Neural cell (in vitro differentiated cells): ENCODE measurements at regions not wholly inside any gene's neighbourhood (a gene's known extent, or its start where the extent isn't known, plus 50 kb on each side); places are given as distances from the start of the nearest gene placed in this dataset.
"Not testable (repeated sequence)": the region's sequence is repeated elsewhere in the genome, so short reads cannot be mapped to it uniquely, and the experiment has no call there.

Experiments
- H2AFZ ChIP-seq: fragments of 200-600, 300-800 bp; sonication (generic), shearing (Covaris generic); 2 replicates; pipeline ENCODE4 v1.6.0; 2014; ENCODE audit warnings: low read depth, mild to moderate bottlenecking, antibody characterized with exemption, low read length, moderate library complexity
- H3F3A ChIP-seq: fragments of 200-600 bp; shearing (Covaris generic); 2 replicates; pipeline ENCODE4 v1.6.1; 2016; ENCODE audit warnings: mild to moderate bottlenecking, moderate library complexity, mixed read lengths, antibody characterized with exemption, low read length; ENCODE audit not compliant: insufficient read depth, poor library complexity, severe bottlenecking
- H3K27ac ChIP-seq: fragments of 200-600, 300-800 bp; sonication (generic), shearing (Covaris generic); 2 replicates; pipeline ENCODE4 v1.5.1; 2014; ENCODE audit warnings: mild to moderate bottlenecking, low read length, moderate library complexity
- H3K27me3 ChIP-seq: fragments of 300-800, 200-600 bp; sonication (generic), shearing (Covaris generic); 2 replicates; pipeline ENCODE4 v1.6.0; 2014; ENCODE audit warnings: mild to moderate bottlenecking, low read depth, low read length, moderate library complexity; ENCODE audit not compliant: insufficient read depth
- H3K36me3 ChIP-seq: fragments of 300-800, 200-600 bp; sonication (generic), shearing (Covaris generic); 2 replicates; pipeline ENCODE4 v1.5.1; 2014; ENCODE audit warnings: mild to moderate bottlenecking, antibody characterized with exemption, low read length, moderate library complexity; ENCODE audit not compliant: insufficient read depth
- H3K4me2 ChIP-seq: fragments of 300-800, 200-600 bp; sonication (generic), shearing (Covaris generic); 2 replicates; pipeline ENCODE4 v1.6.0; 2014; ENCODE audit warnings: mild to moderate bottlenecking, low read length
- H3K4me3 ChIP-seq: fragments of 300-800, 200-600 bp; sonication (generic), shearing (Covaris generic); 2 replicates; pipeline ENCODE4 v1.5.1; 2014; ENCODE audit warnings: mild to moderate bottlenecking, low read length, moderate library complexity
- H3K79me2 ChIP-seq: fragments of 200-600 bp; shearing (Covaris generic); replicated peaks from 2 replicates; pipeline ENCODE4 v1.6.0; 2014; ENCODE audit warnings: mild to moderate bottlenecking, low read length, moderate library complexity; ENCODE audit not compliant: insufficient read depth
- H3K9ac ChIP-seq: fragments of 300-800, 200-600 bp; sonication (generic), shearing (Covaris generic); 2 replicates; pipeline ENCODE4 v1.6.1; 2016; ENCODE audit warnings: mild to moderate bottlenecking, low read length, mixed read lengths
- H3K9me2 ChIP-seq: fragments of 200-600 bp; shearing (Covaris generic); 2 replicates; pipeline ENCODE4 v1.6.1; 2016; ENCODE audit warnings: mild to moderate bottlenecking, low read length, mixed read lengths; ENCODE audit not compliant: insufficient read depth
- H3K9me3 ChIP-seq: fragments of 200-600, 300-800 bp; sonication (generic), shearing (Covaris generic); 2 replicates; pipeline ENCODE4 v1.6.1; 2016; ENCODE audit warnings: mild to moderate bottlenecking, mixed run types, low read length, moderate library complexity, mixed read lengths
- H4K20me1 ChIP-seq: fragments of 200-600 bp; shearing (Covaris generic); 2 replicates; pipeline ENCODE4 v1.6.1; 2016; ENCODE audit warnings: mild to moderate bottlenecking, mixed run types; ENCODE audit not compliant: insufficient read depth
- EP300 ChIP-seq: fragments of 450-650 bp; conservative IDR thresholded peaks from 2 replicates; pipeline ENCODE4 v1.6.1; 2014; ENCODE audit warnings: antibody characterized with exemption, mild to moderate bottlenecking, moderate library complexity; ENCODE audit not compliant: poor library complexity, severe bottlenecking
- EZH2 ChIP-seq: fragments of 200-600, 300-800 bp; shearing (Covaris generic), sonication (generic); IDR thresholded peaks from 2 replicates; pipeline ENCODE4 v1.6.1; 2014; ENCODE audit warnings: antibody characterized with exemption, low read length, borderline replicate concordance, mild to moderate bottlenecking; ENCODE audit not compliant: insufficient read depth, poor library complexity, severe bottlenecking
- MXI1 ChIP-seq: fragments of 450-650 bp; conservative IDR thresholded peaks from 2 replicates; pipeline ENCODE4 v1.6.1; 2014; ENCODE audit warnings: antibody characterized with exemption, mild to moderate bottlenecking; ENCODE audit not compliant: poor library complexity, severe bottlenecking
- POLR2AphosphoS5 ChIP-seq: IDR thresholded peaks from 2 replicates; pipeline ENCODE4 v1.6.1; 2012
- RAD21 ChIP-seq: fragments of 450-650 bp; conservative IDR thresholded peaks from 2 replicates; pipeline ENCODE4 v1.6.1; 2014; ENCODE audit warnings: antibody characterized with exemption, mild to moderate bottlenecking, moderate library complexity
- SMC3 ChIP-seq: fragments of 450-650 bp; conservative IDR thresholded peaks from 2 replicates; pipeline ENCODE4 v1.6.1; 2014; ENCODE audit warnings: antibody characterized with exemption, mild to moderate bottlenecking, moderate library complexity; ENCODE audit not compliant: poor library complexity
- TAF1 ChIP-seq: IDR thresholded peaks from 2 replicates; pipeline ENCODE4 v1.6.1; 2012; ENCODE audit warnings: low read depth
- TF ChIP-seq, protein P1 (sequence below): fragments of 450-650 bp; IDR thresholded peaks from 2 replicates; pipeline ENCODE4 v1.5.1; 2014; ENCODE audit warnings: antibody characterized with exemption, mild to moderate bottlenecking, moderate library complexity; ENCODE audit not compliant: poor library complexity, severe bottlenecking
- TF ChIP-seq, protein P2 (sequence below): IDR thresholded peaks from 2 replicates; pipeline ENCODE4 v1.6.1; 2012; ENCODE audit warnings: borderline replicate concordance

DNA sequence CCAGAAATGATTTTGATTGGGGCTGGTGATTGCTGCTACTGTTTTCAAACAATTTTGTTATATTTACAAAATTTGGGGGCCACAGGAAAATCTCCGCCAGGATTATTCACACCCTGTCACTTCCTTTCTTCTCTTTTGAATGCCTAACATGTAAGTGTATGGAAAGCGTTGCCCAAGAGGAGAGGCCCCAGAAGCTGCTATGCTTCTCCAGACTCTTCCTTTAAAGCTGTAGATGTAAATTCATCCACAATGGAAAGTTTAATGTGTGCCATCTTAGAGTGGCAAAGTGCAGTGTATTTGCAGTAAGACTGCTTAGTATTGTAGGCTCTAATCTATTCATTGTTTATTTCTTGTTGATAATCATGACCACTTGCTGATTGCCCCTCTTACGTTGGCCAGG, 136.7 kb upstream of the LRIG3 start (continued):
- TF ChIP-seq EP300 (no peak), SMC3 (no peak), TAF1 (no peak), MXI1 (no peak)

DNA sequence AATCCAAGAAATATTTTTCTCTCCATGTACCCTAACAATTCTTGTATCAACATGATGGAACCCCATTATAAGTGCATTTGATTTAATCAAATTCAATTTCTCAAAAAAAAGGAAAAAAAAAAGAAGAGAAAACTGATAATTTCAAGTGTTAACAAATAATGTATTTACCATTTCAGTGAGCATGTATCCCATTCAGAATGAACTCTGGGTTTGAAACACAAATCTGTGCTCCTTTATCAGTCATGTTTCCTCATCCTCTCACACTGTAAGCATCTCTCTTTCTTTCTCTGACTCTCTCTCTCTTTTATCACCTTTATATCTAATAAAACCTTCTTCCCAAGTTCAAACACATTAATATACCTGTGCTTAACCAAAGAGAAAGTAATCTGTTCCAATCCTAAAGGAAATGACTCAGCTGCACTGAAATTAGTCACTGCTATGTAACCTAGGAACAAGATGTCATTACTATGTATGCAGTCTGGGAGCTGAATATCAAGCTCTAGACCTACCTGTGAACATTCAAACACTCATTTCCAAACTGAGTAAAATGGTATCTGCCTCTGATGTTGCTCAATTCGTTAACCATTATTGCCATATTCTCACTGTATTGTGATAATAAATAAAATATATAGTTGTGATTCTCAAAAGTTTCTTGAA, 135.0 kb upstream of the LRIG3 start:
- no peak overlapping the region for H3K9ac ChIP-seq
- TF ChIP-seq SMC3 (no peak), MXI1 (no peak), RAD21 (no peak), TAF1 (no peak), EP300 (no peak), POLR2AphosphoS5 (no peak), EZH2 (no peak)
- TF ChIP-seq, protein P1, sequence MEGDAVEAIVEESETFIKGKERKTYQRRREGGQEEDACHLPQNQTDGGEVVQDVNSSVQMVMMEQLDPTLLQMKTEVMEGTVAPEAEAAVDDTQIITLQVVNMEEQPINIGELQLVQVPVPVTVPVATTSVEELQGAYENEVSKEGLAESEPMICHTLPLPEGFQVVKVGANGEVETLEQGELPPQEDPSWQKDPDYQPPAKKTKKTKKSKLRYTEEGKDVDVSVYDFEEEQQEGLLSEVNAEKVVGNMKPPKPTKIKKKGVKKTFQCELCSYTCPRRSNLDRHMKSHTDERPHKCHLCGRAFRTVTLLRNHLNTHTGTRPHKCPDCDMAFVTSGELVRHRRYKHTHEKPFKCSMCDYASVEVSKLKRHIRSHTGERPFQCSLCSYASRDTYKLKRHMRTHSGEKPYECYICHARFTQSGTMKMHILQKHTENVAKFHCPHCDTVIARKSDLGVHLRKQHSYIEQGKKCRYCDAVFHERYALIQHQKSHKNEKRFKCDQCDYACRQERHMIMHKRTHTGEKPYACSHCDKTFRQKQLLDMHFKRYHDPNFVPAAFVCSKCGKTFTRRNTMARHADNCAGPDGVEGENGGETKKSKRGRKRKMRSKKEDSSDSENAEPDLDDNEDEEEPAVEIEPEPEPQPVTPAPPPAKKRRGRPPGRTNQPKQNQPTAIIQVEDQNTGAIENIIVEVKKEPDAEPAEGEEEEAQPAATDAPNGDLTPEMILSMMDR, result no peak
- TF ChIP-seq, protein P2, sequence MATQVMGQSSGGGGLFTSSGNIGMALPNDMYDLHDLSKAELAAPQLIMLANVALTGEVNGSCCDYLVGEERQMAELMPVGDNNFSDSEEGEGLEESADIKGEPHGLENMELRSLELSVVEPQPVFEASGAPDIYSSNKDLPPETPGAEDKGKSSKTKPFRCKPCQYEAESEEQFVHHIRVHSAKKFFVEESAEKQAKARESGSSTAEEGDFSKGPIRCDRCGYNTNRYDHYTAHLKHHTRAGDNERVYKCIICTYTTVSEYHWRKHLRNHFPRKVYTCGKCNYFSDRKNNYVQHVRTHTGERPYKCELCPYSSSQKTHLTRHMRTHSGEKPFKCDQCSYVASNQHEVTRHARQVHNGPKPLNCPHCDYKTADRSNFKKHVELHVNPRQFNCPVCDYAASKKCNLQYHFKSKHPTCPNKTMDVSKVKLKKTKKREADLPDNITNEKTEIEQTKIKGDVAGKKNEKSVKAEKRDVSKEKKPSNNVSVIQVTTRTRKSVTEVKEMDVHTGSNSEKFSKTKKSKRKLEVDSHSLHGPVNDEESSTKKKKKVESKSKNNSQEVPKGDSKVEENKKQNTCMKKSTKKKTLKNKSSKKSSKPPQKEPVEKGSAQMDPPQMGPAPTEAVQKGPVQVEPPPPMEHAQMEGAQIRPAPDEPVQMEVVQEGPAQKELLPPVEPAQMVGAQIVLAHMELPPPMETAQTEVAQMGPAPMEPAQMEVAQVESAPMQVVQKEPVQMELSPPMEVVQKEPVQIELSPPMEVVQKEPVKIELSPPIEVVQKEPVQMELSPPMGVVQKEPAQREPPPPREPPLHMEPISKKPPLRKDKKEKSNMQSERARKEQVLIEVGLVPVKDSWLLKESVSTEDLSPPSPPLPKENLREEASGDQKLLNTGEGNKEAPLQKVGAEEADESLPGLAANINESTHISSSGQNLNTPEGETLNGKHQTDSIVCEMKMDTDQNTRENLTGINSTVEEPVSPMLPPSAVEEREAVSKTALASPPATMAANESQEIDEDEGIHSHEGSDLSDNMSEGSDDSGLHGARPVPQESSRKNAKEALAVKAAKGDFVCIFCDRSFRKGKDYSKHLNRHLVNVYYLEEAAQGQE, result no peak
- no peaks in the 10 kb centered on the region for H3K79me2 ChIP-seq
- H3K9me3 ChIP-seq, result no peaks in the 10 kb centered on the region
- H3K9me2 ChIP-seq, result no peaks in the 10 kb centered on the region
- H3K27me3 ChIP-seq, result no peaks in the 10 kb centered on the region
- no peak overlapping the region for H3K4me2 ChIP-seq
- H3K27ac ChIP-seq, result no peak overlapping the region
- no peaks in the 10 kb centered on the region for H3F3A ChIP-seq
- no peak overlapping the region for H2AFZ ChIP-seq
- no peaks in the 10 kb centered on the region for H3K36me3 ChIP-seq
- no peak overlapping the region for H3K4me3 ChIP-seq
- H4K20me1 ChIP-seq, result no peaks in the 10 kb centered on the region

DNA sequence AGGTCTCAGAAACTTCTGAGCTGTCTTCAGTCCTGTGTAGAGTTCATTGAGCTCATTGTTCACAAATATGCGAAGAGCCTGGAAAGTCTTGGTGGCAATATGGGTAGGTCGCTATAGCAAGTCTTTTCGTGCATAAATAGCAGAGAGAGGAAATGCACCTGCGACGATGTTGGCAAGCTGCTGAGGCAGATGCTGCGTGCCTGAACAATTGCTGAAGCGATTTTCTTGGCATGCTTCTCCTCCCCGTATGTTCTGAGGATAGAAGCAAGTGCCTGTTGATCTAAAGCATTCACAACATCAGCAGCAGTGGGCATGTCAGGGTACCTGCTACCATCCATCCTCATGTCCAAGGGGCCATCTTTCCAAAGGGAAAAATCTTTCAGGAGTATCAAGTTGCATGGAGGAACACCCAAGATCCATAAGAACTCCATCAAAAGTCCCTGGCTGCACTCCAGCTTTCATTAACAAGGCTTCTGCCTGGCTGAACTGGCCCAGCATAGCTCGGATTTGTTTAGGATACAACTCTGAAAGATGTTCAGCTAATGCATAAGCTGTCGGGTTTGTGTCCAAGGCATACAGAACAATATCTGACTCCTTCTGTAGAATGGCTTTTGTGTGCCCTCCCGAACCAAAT, 133.1 kb upstream of the LRIG3 start:
- not testable (repeated sequence) for H3K9ac ChIP-seq, H4K20me1 ChIP-seq

More for the DNA sequence above, 133.1 kb upstream of the LRIG3 start:
- not testable (repeated sequence) for H3K9me2 ChIP-seq, H3K9me3 ChIP-seq, H3K27me3 ChIP-seq, H3K36me3 ChIP-seq, H2AFZ ChIP-seq, H3K4me2 ChIP-seq, H3F3A ChIP-seq, H3K79me2 ChIP-seq, H3K4me3 ChIP-seq, H3K27ac ChIP-seq
